AG04449 (cell line): ENCODE measurements at regions not wholly inside any gene's neighbourhood (a gene's known extent, or its start where the extent isn't known, plus 50 kb on each side); places are given as distances from the start of the nearest gene placed in this dataset.
"Not testable (repeated sequence)": the region's sequence is repeated elsewhere in the genome, so short reads cannot be mapped to it uniquely, and the experiment has no call there.

Experiments used
- CTCF ChIA-PET: fragments of 350-600 bp; formaldehyde crosslinking; extraction: SDS; loops from one replicate; lab custom pipeline; 2021; ENCODE audit warnings: antibody characterized with exemption; lab: Yijun Ruan, JAX
- POLR2A ChIA-PET: fragments of 400-600, 350-600 bp; formaldehyde crosslinking; extraction: SDS; loops from one replicate; lab custom pipeline; 2020; ENCODE audit warnings: antibody characterized with exemption, inconsistent platforms; lab: Yijun Ruan, JAX
- DNase-seq: peaks from one replicate; pipeline ENCODE4 v3.0.0-alpha.2; 2010; ENCODE audit warnings: low read depth, low spot score
- H3K4me3 ChIP-seq: 2 replicates; pipeline ENCODE4 v1.5.1; 2011; ENCODE audit warnings: low read depth, mild to moderate bottlenecking, control low read depth, low read length
- TF ChIP-seq, protein P1 (sequence below): IDR thresholded peaks from one replicate; pipeline ENCODE4 v1.5.1; 2011; ENCODE audit warnings: mild to moderate bottlenecking, moderate library complexity, low read length, control low read depth, inconsistent platforms; ENCODE audit not compliant: insufficient read depth; ENCODE audit errors: missing control alignments

DNA sequence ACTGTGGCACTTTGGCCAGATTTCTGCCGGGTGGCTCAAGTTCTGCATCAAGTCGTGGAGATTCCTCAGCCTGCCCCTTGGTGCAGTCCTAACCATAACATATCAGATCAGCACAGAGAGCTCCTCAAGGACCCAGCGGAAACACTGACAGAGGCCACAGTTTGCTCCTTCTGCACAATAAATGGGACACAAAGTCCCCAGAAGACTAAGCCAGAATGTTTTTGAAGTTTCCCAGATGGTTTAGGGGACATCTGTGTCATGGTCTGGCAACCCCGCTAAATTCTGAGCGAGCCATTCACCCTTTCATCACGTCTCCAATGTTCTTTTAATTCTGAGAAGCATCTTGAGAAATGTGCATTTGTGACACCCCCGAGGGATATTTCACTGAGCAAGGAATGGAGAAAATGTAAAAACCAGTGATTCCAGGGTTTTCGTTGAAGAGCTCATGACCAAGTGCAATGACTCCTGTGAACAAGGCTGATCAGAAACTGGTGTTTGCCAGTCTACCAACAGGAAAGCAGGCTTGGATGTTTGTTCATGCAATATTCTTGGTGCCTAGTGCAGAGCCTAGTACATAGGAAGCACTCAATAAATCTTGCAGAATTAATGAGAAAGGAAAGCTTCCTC, 64.8 kb upstream of the LMCD1 start:
- ChIA-PET CTCF (interaction anchor here (0.8 to 2.5 kb wide), 9 partner anchors 11 to 185 kb away, joined by 3 to 13 read pairs (median 5); no protein-coding TSS in a partner anchor), POLR2A (no interaction called here)
- no peak for DNase-seq
- H3K4me3 ChIP-seq = no peak overlapping the region
- TF ChIP-seq, protein P1, sequence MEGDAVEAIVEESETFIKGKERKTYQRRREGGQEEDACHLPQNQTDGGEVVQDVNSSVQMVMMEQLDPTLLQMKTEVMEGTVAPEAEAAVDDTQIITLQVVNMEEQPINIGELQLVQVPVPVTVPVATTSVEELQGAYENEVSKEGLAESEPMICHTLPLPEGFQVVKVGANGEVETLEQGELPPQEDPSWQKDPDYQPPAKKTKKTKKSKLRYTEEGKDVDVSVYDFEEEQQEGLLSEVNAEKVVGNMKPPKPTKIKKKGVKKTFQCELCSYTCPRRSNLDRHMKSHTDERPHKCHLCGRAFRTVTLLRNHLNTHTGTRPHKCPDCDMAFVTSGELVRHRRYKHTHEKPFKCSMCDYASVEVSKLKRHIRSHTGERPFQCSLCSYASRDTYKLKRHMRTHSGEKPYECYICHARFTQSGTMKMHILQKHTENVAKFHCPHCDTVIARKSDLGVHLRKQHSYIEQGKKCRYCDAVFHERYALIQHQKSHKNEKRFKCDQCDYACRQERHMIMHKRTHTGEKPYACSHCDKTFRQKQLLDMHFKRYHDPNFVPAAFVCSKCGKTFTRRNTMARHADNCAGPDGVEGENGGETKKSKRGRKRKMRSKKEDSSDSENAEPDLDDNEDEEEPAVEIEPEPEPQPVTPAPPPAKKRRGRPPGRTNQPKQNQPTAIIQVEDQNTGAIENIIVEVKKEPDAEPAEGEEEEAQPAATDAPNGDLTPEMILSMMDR = no peak

DNA sequence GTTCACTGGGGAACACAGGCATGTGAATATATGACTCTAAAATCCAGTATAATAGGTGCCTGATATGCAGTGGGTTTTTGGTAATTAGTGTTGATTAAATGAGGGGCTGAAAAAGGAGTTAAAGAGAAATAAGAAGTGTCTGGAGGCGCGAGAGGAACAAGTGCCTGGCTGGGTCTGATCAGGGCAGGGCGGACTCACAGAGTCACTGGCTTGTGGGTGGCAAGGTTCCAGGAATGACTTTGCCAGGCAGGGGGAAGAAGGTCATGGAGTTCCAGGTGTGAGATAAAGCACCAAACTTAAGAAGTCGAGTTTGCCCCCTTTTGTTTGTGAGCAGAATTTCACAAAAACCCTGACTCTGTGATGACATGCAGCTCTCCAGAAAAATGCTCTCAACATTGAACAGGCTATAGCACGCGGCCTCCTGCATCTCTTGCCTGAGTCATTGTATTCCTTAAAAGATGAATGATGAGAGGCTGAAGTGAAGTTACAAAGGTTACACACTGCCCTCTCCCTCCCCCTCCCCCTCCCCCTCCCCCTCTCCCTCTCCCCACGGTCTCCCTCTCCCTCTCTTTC, 63.0 kb upstream of the LMCD1 start:
- no peak overlapping the region for H3K4me3 ChIP-seq
- TF ChIP-seq, protein P1 = no peak
- DNase-seq = no peak
- POLR2A ChIA-PET = no interaction called here
- CTCF ChIA-PET = interaction anchor here (1.4 to 1.6 kb wide), 2 partner anchors 11 to 168 kb away, joined by 4 to 7 read pairs; no protein-coding TSS in a partner anchor

DNA sequence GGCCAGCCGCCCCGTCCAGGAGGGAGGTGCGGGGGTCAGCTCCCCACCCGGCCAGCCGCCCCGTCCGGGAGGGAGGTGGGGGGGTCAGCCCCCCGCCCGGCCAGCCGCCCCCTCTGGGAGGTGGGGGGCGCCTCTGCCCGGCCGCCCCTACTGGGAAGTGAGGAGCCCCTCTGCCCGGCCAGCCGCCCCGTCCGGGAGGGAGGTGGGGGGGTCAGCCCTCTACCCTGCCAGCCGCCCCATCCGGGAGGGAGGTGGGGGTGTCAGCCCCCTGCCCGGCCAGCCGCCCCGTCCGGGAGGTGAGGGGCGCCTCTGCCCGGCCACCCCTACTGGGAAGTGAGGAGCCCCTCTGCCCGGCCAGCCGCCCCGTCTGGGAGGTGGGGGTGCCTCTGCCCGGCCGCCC, 61.5 kb upstream of the LMCD1 start:
- H3K4me3 ChIP-seq, CTCF ChIA-PET, DNase-seq, POLR2A ChIA-PET: not testable (repeated sequence)

DNA sequence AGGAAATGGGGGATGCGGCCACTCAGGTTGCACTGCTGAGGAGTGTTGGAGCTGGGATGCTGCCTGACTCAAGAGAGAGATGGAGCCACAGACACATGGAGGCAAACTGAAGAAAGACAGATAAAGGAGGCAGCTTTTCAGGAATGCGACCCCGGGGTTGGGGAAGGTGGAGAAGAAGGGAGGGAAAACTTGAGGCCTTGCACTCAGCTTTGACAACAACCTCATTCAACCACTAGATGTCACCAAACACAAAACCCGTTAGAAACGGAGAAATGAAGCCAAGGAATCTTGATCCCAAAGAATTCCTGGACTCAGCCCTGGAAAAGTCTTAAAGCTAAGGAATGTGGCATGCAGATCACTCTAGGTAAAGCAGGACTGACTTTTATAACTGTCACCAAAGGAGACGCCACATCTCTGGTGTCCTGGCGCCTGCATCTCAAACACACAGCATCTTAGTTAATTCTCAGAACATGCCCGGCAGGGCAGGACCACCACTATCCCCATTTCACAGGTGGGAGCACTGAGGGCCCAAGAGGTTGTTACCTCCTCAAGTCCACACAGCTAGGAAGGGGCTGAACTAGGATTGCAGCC, 59.6 kb upstream of the LMCD1 start:
- H3K4me3 ChIP-seq = no peak overlapping the region
- ChIA-PET POLR2A (interaction anchor here (0.7 to 1.1 kb wide), 3 partner anchors 15 to 60 kb away, joined by 3 to 6 read pairs (median 5); partner anchors contain the start of gene LMCD1), CTCF (interaction anchor here (0.6 to 6.0 kb wide), 51 partner anchors 8 to 313 kb away, joined by 3 to 166 read pairs (median 6); partner anchors contain the start of gene LMCD1)
- TF ChIP-seq, protein P1 = peak; percentile 58
- DNase-seq = no peak

DNA sequence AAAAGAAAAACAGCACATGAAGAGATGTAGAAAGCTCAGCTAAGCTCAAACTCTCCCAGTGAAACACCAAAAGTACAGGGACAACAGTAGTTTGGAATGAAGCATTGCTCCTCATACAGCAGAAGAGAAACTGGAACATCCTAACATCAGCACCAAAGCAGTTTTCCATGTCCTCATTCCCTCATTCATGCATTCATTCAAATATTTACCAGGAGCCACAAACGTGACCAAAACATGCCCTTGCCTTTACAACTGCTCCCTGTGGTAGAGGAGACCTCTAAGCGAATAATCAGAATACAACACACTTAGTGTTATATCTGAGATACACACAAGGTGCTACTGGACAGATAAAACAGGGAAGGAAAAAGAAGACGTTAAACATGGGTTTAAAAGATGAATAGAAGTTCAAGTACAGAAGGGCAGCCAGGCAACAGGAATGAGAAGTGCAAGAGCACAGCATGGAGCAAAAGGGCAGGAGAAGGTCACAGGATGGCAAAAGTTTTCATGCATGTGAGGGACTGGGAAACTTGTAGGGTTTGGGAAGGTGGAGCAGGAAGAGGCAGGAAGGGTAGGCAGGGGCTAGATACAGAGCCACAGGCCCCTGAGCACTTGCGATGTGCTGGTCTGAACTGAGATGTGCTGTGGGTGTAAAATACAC, 58.5 kb upstream of the LMCD1 start:
- ChIA-PET CTCF (interaction anchor here (0.8 to 6.0 kb wide), 36 partner anchors 10 to 312 kb away, joined by 3 to 166 read pairs (median 8); partner anchors contain the start of gene LMCD1), POLR2A (interaction anchor here (0.7 to 1.9 kb wide), 5 partner anchors 14 to 117 kb away, joined by 3 to 17 read pairs (median 4); no protein-coding TSS in a partner anchor)
- no peak overlapping the region for H3K4me3 ChIP-seq
- DNase-seq = no peak
- TF ChIP-seq, protein P1 = no peak

DNA sequence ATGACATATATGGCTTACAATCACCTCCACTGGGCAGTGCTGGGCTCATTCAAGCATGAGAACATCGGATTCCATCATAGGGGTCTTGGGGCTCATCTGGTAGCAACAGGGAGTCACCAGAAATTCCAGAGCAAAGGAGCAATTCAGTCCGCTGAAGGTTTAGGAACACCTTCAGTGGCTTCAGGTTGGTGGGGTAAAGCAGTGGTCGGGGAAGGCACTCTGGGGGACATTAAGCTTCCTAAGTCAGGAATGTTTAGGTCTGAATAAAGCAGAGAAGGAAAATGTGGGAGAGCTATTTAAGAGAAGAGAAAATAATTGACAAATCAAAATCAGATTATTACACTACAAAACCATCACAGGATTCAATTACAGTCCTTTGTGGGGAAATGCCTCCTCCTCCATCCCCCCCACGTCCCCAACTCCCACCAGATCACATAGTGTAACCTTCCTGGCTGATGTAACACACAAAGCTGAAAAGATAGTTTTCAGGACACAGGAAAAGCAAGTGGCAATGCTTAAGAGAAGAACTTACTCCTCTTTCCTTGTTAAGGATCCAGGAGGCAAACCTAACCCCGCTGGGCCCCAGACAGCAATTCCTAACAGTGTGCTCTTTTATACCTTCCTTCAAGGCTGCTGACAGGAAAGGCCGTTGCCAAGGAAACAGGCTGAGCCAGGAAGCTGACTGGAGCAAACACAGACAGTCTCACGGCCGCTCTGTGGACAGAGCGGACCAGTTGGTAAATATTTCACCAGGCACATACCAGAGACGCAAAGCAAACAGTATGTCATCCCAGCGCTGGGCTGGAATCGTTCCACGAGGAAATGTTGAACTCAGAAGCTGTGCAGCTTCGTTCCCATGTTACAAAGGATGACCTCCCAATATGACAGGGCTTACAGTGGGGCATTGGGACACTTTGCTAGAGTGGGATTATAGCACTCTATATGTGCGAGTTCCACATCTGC, 57.5 kb upstream of the LMCD1 start:
- peak overlapping the region; percentile 32 for H3K4me3 ChIP-seq
- ChIA-PET POLR2A (interaction anchor here (0.7 to 2.4 kb wide), 10 partner anchors 13 to 176 kb away, joined by 3 to 17 read pairs (median 4); partner anchors contain the start of gene LMCD1), CTCF (interaction anchor here (0.7 to 6.0 kb wide), 18 partner anchors 11 to 219 kb away, joined by 3 to 166 read pairs (median 8); no protein-coding TSS in a partner anchor)
- DNase-seq = peak; percentile 99
- TF ChIP-seq, protein P1 = no peak
